ENCODE measurements at regions not wholly inside any gene's neighbourhood (a gene's known extent, or its start where the extent isn't known, plus 50 kb on each side); places are given as distances from the start of the nearest gene placed in this dataset.

GRCh38 chr18:78213361-78213994 is 766.1 kb upstream of the SALL3 start:
- H3K79me2 ChIP-seq (ENCODE audit: insufficient read depth, low read length) = no peaks in the 10 kb centered on the region
- H3K4me1 ChIP-seq (ENCODE audit: insufficient read depth, low read length) = no peaks in the 10 kb centered on the region
- H4K20me1 ChIP-seq (ENCODE audit: insufficient read depth, low read length) = no peaks in the 10 kb centered on the region
- no peak for DNase-seq
- no peak overlapping the region for H3K4me2 ChIP-seq (ENCODE audit: insufficient read depth, low read length)
- H3K27ac ChIP-seq (ENCODE audit: low read length) = no peak overlapping the region
- no peaks in the 10 kb centered on the region for H3K27me3 ChIP-seq (ENCODE audit: insufficient read depth, low read length, poor library complexity)
- no peak overlapping the region for H3K4me3 ChIP-seq (ENCODE audit: low read depth in 1 of 2, low read length in 2 of 2)
- ATAC-seq (ENCODE audit: insufficient read depth, low read depth) = no peak
- H3K36me3 ChIP-seq (ENCODE audit: insufficient read depth, low read length) = no peaks in the 10 kb centered on the region
- no peak overlapping the region for H2AFZ ChIP-seq (ENCODE audit: low read depth, low read length)
- no peaks in the 10 kb centered on the region for H3K9me3 ChIP-seq (ENCODE audit: insufficient read depth, low read length, severe bottlenecking)
- TF ChIP-seq CTCF (IDR thresholded peaks at IDR 0.05; ENCODE audit: borderline replicate concordance, extremely low read depth, low read length, poor library complexity, severe bottlenecking) = no peak
- TF ChIP-seq EZH2 (IDR thresholded peaks at IDR 0.05; ENCODE audit: borderline replicate concordance, low read depth, low read length, severe bottlenecking) = no peak
- no peak overlapping the region for H3K9ac ChIP-seq (ENCODE audit: low read depth, low read length)

- Histone ChIP-seq H2AFZ (ENCODE audit: low read depth, low read length) (no peak overlapping the region), H3K9me3 (ENCODE audit: insufficient read depth, low read length, severe bottlenecking) (no peaks in the 10 kb centered on the region), H3K4me2 (ENCODE audit: insufficient read depth, low read length) (no peak overlapping the region), H3K27ac (ENCODE audit: low read length) (no peak overlapping the region), H3K4me1 (ENCODE audit: insufficient read depth, low read length) (no peaks in the 10 kb centered on the region), H4K20me1 (ENCODE audit: insufficient read depth, low read length) (no peaks in the 10 kb centered on the region), H3K9ac (ENCODE audit: low read depth, low read length) (no peak overlapping the region), H3K4me3 (ENCODE audit: low read depth in 1 of 2, low read length in 2 of 2) (no peak overlapping the region), H3K27me3 (ENCODE audit: insufficient read depth, low read length, poor library complexity) (no peaks in the 10 kb centered on the region), H3K79me2 (ENCODE audit: insufficient read depth, low read length) (no peaks in the 10 kb centered on the region), H3K36me3 (ENCODE audit: insufficient read depth, low read length) (no peaks in the 10 kb centered on the region)
- DNase-seq = no peak
- no peak for ATAC-seq (ENCODE audit: insufficient read depth, low read depth)
- TF ChIP-seq EZH2 (IDR thresholded peaks at IDR 0.05; ENCODE audit: borderline replicate concordance, low read depth, low read length, severe bottlenecking) (no peak), CTCF (IDR thresholded peaks at IDR 0.05; ENCODE audit: borderline replicate concordance, extremely low read depth, low read length, poor library complexity, severe bottlenecking) (no peak)
These were observed 758.1 kb upstream of the SALL3 start for GRCh38 chr18:78221496-78221895.

- TF ChIP-seq EZH2 (IDR thresholded peaks at IDR 0.05; ENCODE audit: borderline replicate concordance, low read depth, low read length, severe bottlenecking) = no peak
- TF ChIP-seq CTCF (IDR thresholded peaks at IDR 0.05; ENCODE audit: borderline replicate concordance, extremely low read depth, low read length, poor library complexity, severe bottlenecking) = no peak
- Histone ChIP-seq H3K79me2 (ENCODE audit: insufficient read depth, low read length) (no peaks in the 10 kb centered on the region), H3K27me3 (ENCODE audit: insufficient read depth, low read length, poor library complexity) (no peaks in the 10 kb centered on the region), H3K36me3 (ENCODE audit: insufficient read depth, low read length) (no peaks in the 10 kb centered on the region), H3K9ac (ENCODE audit: low read depth, low read length) (no peak overlapping the region), H3K9me3 (ENCODE audit: insufficient read depth, low read length, severe bottlenecking) (no peaks in the 10 kb centered on the region), H4K20me1 (ENCODE audit: insufficient read depth, low read length) (no peaks in the 10 kb centered on the region), H3K4me3 (ENCODE audit: low read depth in 1 of 2, low read length in 2 of 2) (no peak overlapping the region), H3K4me2 (ENCODE audit: insufficient read depth, low read length) (no peak overlapping the region), H3K27ac (ENCODE audit: low read length) (no peak overlapping the region), H2AFZ (ENCODE audit: low read depth, low read length) (no peak overlapping the region), H3K4me1 (ENCODE audit: insufficient read depth, low read length) (no peaks in the 10 kb centered on the region)
- DNase-seq = no peak
- no peak for ATAC-seq (ENCODE audit: insufficient read depth, low read depth)
These were observed 750.6 kb upstream of the SALL3 start for GRCh38 chr18:78228974-78229373.

Measured in DND-41 (cell line).